ENCODE measurements at regions not wholly inside any gene's neighbourhood (a gene's known extent, or its start where the extent isn't known, plus 50 kb on each side); places are given as distances from the start of the nearest gene placed in this dataset.

- no peak for TF ChIP-seq PPARA (CRISPR knock-in tag; IDR thresholded peaks at IDR 0.05; ENCODE audit: borderline replicate concordance)
- TF ChIP-seq SNAI2 (CRISPR knock-in tag; IDR thresholded peaks at IDR 0.05) = no peak
- TF ChIP-seq ZFP30 (CRISPR knock-in tag; IDR thresholded peaks at IDR 0.05) = no peak
- TF ChIP-seq CREB5 (CRISPR knock-in tag; IDR thresholded peaks at IDR 0.05; ENCODE audit: low read depth) = no peak
- TF ChIP-seq CSRNP3 (CRISPR knock-in tag; IDR thresholded peaks at IDR 0.05) = no peak
- TF ChIP-seq ZNF8 (CRISPR knock-in tag; IDR thresholded peaks at IDR 0.05) = no peak
- no peak for ATAC-seq
These were observed 61.9 kb upstream of the RBMS1 start for GRCh38 chr2:160555420-160556071.

GRCh38 chr2:160557903-160558302 is 64.3 kb upstream of the RBMS1 start:
- no peak for ATAC-seq
- TF ChIP-seq BACH2 (CRISPR knock-in tag; IDR thresholded peaks at IDR 0.05; ENCODE audit: borderline replicate concordance) = no peak
- TF ChIP-seq ZFP30 (CRISPR knock-in tag; IDR thresholded peaks at IDR 0.05) = no peak
- TF ChIP-seq SNAI2 (CRISPR knock-in tag; IDR thresholded peaks at IDR 0.05) = no peak
- no peak for TF ChIP-seq ISL1 (CRISPR knock-in tag; IDR thresholded peaks at IDR 0.05)
- TF ChIP-seq PATZ1 (CRISPR knock-in tag; IDR thresholded peaks at IDR 0.05; ENCODE audit: borderline replicate concordance) = no peak

GRCh38 chr2:160558531-160558930 is 64.9 kb upstream of the RBMS1 start:
- no peak for ATAC-seq

GRCh38 chr2:160561551-160562295 is 68.1 kb upstream of the RBMS1 start:
- TF ChIP-seq ISL1 (CRISPR knock-in tag; IDR thresholded peaks at IDR 0.05) (no peak), TSHZ2 (CRISPR knock-in tag; IDR thresholded peaks at IDR 0.05) (no peak), PPARA (CRISPR knock-in tag; IDR thresholded peaks at IDR 0.05; ENCODE audit: borderline replicate concordance) (no peak), TOX (CRISPR knock-in tag; IDR thresholded peaks at IDR 0.05; ENCODE audit: borderline replicate concordance) (no peak), RARB (CRISPR knock-in tag; IDR thresholded peaks at IDR 0.05) (no peak), TCF4 (CRISPR knock-in tag; IDR thresholded peaks at IDR 0.05; ENCODE audit: borderline replicate concordance) (no peak), POU6F1 (CRISPR knock-in tag; IDR thresholded peaks at IDR 0.05; ENCODE audit: borderline replicate concordance, low read depth) (no peak), ESRRG (CRISPR knock-in tag; IDR thresholded peaks at IDR 0.05) (no peak), ZFP30 (CRISPR knock-in tag; IDR thresholded peaks at IDR 0.05) (no peak), OSR1 (CRISPR knock-in tag; IDR thresholded peaks at IDR 0.05) (no peak), GLIS3 (CRISPR knock-in tag; IDR thresholded peaks at IDR 0.05) (no peak), CREB5 (CRISPR knock-in tag; IDR thresholded peaks at IDR 0.05; ENCODE audit: low read depth) (no peak), SNAI2 (CRISPR knock-in tag; IDR thresholded peaks at IDR 0.05) (no peak), ZFP3 (CRISPR knock-in tag; IDR thresholded peaks at IDR 0.05) (no peak)
- ATAC-seq = peak; percentile 96

More at GRCh38 chr2:160558531-160558930, 64.9 kb upstream of the RBMS1 start:
- TF ChIP-seq GLIS3 (CRISPR knock-in tag; IDR thresholded peaks at IDR 0.05) (no peak), ZNF565 (CRISPR knock-in tag; conservative IDR thresholded peaks at IDR 0.05; ENCODE audit: low read depth) (no peak), BACH2 (CRISPR knock-in tag; IDR thresholded peaks at IDR 0.05; ENCODE audit: borderline replicate concordance) (no peak), ZC3H10 (CRISPR knock-in tag; IDR thresholded peaks at IDR 0.05) (no peak), TOX (CRISPR knock-in tag; IDR thresholded peaks at IDR 0.05; ENCODE audit: borderline replicate concordance) (no peak), OSR1 (CRISPR knock-in tag; IDR thresholded peaks at IDR 0.05) (no peak), ZFP3 (CRISPR knock-in tag; IDR thresholded peaks at IDR 0.05) (no peak), SNAI2 (CRISPR knock-in tag; IDR thresholded peaks at IDR 0.05) (no peak), PPARA (CRISPR knock-in tag; IDR thresholded peaks at IDR 0.05; ENCODE audit: borderline replicate concordance) (no peak), ZNF70 (CRISPR knock-in tag; IDR thresholded peaks at IDR 0.05) (no peak)

Measured in SK-N-SH treated with all-trans-retinoic acid at 6 μM for 48 hours (cell line).